ENCODE measurements at regions not wholly inside any gene's neighbourhood (a gene's known extent, or its start where the extent isn't known, plus 50 kb on each side); places are given as distances from the start of the nearest gene placed in this dataset.

- TF ChIP-seq CTCF (conservative IDR thresholded peaks at IDR 0.05 in 1 of 2, IDR thresholded peaks at IDR 0.05 in 1 of 2; ENCODE audit: extremely low read depth in 1 of 2, insufficient read depth in 1 of 2, low read depth in 1 of 2, low read length in 2 of 2) (no peak), EZH2 (IDR thresholded peaks at IDR 0.05; ENCODE audit: borderline replicate concordance, low read length) (no peak)
These were observed 149.0 kb upstream of the CDH7 start for GRCh38 chr18:65601775-65602174.

All from mammary epithelial cell (primary cell).